ENCODE measurements at regions not wholly inside any gene's neighbourhood (a gene's known extent, or its start where the extent isn't known, plus 50 kb on each side); places are given as distances from the start of the nearest gene placed in this dataset.

GRCh38 chr10:30793093-30793492, 163.5 kb upstream of the LYZL2 start:
- no peak for DNase-seq (ENCODE audit: low read depth in 2 of 2, low spot score in 1 of 2)

- DNase-seq (ENCODE audit: low read depth in 2 of 2, low spot score in 1 of 2), result no peak
Measured at GRCh38 chr10:30792025-30792424, 162.5 kb upstream of the LYZL2 start.

- no peak for DNase-seq (ENCODE audit: low read depth in 2 of 2, low spot score in 1 of 2)
Measured at GRCh38 chr10:30791197-30791611, 161.7 kb upstream of the LYZL2 start.

- no peak for DNase-seq (ENCODE audit: low read depth in 2 of 2, low spot score in 1 of 2)
Measured at GRCh38 chr10:30789806-30790205, 160.3 kb upstream of the LYZL2 start.

- DNase-seq (ENCODE audit: low read depth in 2 of 2, low spot score in 1 of 2), result no peak
Measured at GRCh38 chr10:30788307-30788706, 158.8 kb upstream of the LYZL2 start.

GRCh38 chr10:30786906-30787305, 157.4 kb upstream of the LYZL2 start:
- no peak for DNase-seq (ENCODE audit: low read depth in 2 of 2, low spot score in 1 of 2)

- DNase-seq (ENCODE audit: low read depth in 2 of 2, low spot score in 1 of 2), result no peak
Measured at GRCh38 chr10:30786131-30786530, 156.6 kb upstream of the LYZL2 start.

- DNase-seq (ENCODE audit: low read depth in 2 of 2, low spot score in 1 of 2), result no peak
Measured at GRCh38 chr10:30784897-30785605, 155.5 kb upstream of the LYZL2 start.

- DNase-seq (ENCODE audit: low read depth in 2 of 2, low spot score in 1 of 2), result no peak
Measured at GRCh38 chr10:30784524-30784896, 155.0 kb upstream of the LYZL2 start.

GRCh38 chr10:30783939-30784501, 154.5 kb upstream of the LYZL2 start:
- DNase-seq (ENCODE audit: low read depth in 2 of 2, low spot score in 1 of 2), result peak; percentile 70 to 72

GRCh38 chr10:30782537-30783461, 153.2 kb upstream of the LYZL2 start:
- no peak for DNase-seq (ENCODE audit: low read depth in 2 of 2, low spot score in 1 of 2)

- DNase-seq (ENCODE audit: low read depth in 2 of 2, low spot score in 1 of 2), result no peak
Measured at GRCh38 chr10:30782157-30782536, 152.6 kb upstream of the LYZL2 start.

- no peak for DNase-seq (ENCODE audit: low read depth in 2 of 2, low spot score in 1 of 2)
Measured at GRCh38 chr10:30781670-30782121, 152.1 kb upstream of the LYZL2 start.

- DNase-seq (ENCODE audit: low read depth in 2 of 2, low spot score in 1 of 2), result no peak
Measured at GRCh38 chr10:30778769-30779168, 149.2 kb upstream of the LYZL2 start.

GRCh38 chr10:30775779-30776591, 146.4 kb upstream of the LYZL2 start:
- no peak for DNase-seq (ENCODE audit: low read depth in 2 of 2, low spot score in 1 of 2)

GRCh38 chr10:30774261-30774660, 144.7 kb upstream of the LYZL2 start:
- DNase-seq (ENCODE audit: low read depth in 2 of 2, low spot score in 1 of 2), result no peak

- no peak for DNase-seq (ENCODE audit: low read depth in 2 of 2, low spot score in 1 of 2)
Measured at GRCh38 chr10:30773501-30773900, 143.9 kb upstream of the LYZL2 start.

GRCh38 chr10:30770816-30771215, 141.3 kb upstream of the LYZL2 start:
- no peak for DNase-seq (ENCODE audit: low read depth in 2 of 2, low spot score in 1 of 2)

- DNase-seq (ENCODE audit: low read depth in 2 of 2, low spot score in 1 of 2), result no peak
Measured at GRCh38 chr10:30770229-30770628, 140.7 kb upstream of the LYZL2 start.

GRCh38 chr10:30769361-30769760, 139.8 kb upstream of the LYZL2 start:
- no peak for DNase-seq (ENCODE audit: low read depth in 2 of 2, low spot score in 1 of 2)

- no peak for DNase-seq (ENCODE audit: low read depth in 2 of 2, low spot score in 1 of 2)
Measured at GRCh38 chr10:30765616-30766015, 136.1 kb upstream of the LYZL2 start.

Data from stimulated activated CD8-positive, alpha-beta memory T cell treated with anti-CD3 and anti-CD28 coated beads, Interleukin-4, amount 100 ng/mL, for 4 hours (primary cell).